Thoracic aorta (tissue), 2 donors: ENCODE measurements at regions not wholly inside any gene's neighbourhood (a gene's known extent, or its start where the extent isn't known, plus 50 kb on each side); places are given as distances from the start of the nearest gene placed in this dataset.

Experiments used
- ATAC-seq: fragments of 150-250 bp; one replicate; pipeline ENCODE4 v1.8.0; 2017; ENCODE audit warnings: low read depth; ENCODE audit not compliant: insufficient number of reproducible peaks, low FRiP score
- DNase-seq: peaks from one replicate; pipeline ENCODE4 v3.0.0-alpha.2; 2020; ENCODE audit warnings: low spot score
- H3K27ac ChIP-seq, 2 donors: fragments of 200-600 bp; sonication (generic); 1 replicate in 1 of 2; 2 replicates in 1 of 2; pipeline ENCODE4 v1.5.1; 2016; ENCODE audit warnings: mild to moderate bottlenecking in 2 of 2, moderate library complexity in 2 of 2
- H3K27me3 ChIP-seq: fragments of 200-600 bp; sonication (generic); replicated peaks from 2 replicates; pipeline ENCODE4 v1.6.0; 2016; ENCODE audit warnings: mild to moderate bottlenecking; ENCODE audit not compliant: insufficient read depth
- H3K36me3 ChIP-seq: fragments of 200-600 bp; sonication (generic); one replicate; pipeline ENCODE4 v1.5.1; 2016
- H3K4me1 ChIP-seq, 2 donors: fragments of 200-600 bp; sonication (generic); 1 replicate in 1 of 2; 2 replicates in 1 of 2; pipeline versions ENCODE4 v1.5.1 to v1.6.0; 2016; ENCODE audit warnings: low read depth in 2 of 2, mild to moderate bottlenecking in 1 of 2; ENCODE audit not compliant: control insufficient read depth in 1 of 2
- H3K4me3 ChIP-seq: fragments of 200-600 bp; sonication (generic); 2 replicates; pipeline ENCODE4 v1.5.1; 2016; ENCODE audit warnings: mild to moderate bottlenecking
- H3K9me3 ChIP-seq: fragments of 200-600 bp; sonication (generic); 2 replicates; pipeline ENCODE4 v1.5.1; 2016
- TF ChIP-seq, protein P1 (sequence below): fragments of 200-600 bp; sonication (generic); IDR thresholded peaks from one replicate; pipeline ENCODE4 v1.5.1; 2019; ENCODE audit warnings: antibody characterized with exemption

GRCh38 chr6:139542351-139542750, 167.9 kb upstream of the CITED2 start:
- Histone ChIP-seq H3K4me1 (peaks cover 28 to 50% of the 10 kb centered on the region in 2 donors), H3K27me3 (no peaks in the 10 kb centered on the region), H3K4me3 (no peak overlapping the region), H3K36me3 (no peaks in the 10 kb centered on the region), H3K9me3 (no peaks in the 10 kb centered on the region), H3K27ac (no peak overlapping the region)
- no peak for ATAC-seq
- DNase-seq, result no peak
- TF ChIP-seq, protein P1, sequence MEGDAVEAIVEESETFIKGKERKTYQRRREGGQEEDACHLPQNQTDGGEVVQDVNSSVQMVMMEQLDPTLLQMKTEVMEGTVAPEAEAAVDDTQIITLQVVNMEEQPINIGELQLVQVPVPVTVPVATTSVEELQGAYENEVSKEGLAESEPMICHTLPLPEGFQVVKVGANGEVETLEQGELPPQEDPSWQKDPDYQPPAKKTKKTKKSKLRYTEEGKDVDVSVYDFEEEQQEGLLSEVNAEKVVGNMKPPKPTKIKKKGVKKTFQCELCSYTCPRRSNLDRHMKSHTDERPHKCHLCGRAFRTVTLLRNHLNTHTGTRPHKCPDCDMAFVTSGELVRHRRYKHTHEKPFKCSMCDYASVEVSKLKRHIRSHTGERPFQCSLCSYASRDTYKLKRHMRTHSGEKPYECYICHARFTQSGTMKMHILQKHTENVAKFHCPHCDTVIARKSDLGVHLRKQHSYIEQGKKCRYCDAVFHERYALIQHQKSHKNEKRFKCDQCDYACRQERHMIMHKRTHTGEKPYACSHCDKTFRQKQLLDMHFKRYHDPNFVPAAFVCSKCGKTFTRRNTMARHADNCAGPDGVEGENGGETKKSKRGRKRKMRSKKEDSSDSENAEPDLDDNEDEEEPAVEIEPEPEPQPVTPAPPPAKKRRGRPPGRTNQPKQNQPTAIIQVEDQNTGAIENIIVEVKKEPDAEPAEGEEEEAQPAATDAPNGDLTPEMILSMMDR, result no peak

GRCh38 chr6:139540894-139541293, 166.4 kb upstream of the CITED2 start:
- TF ChIP-seq, protein P1, result no peak
- DNase-seq, result no peak
- H3K4me1 ChIP-seq, result peaks cover 15 to 44% of the 10 kb centered on the region in 2 donors
- H3K27ac ChIP-seq, result peak overlapping the region; percentile 48 to 69
- ATAC-seq, result no peak
- no peaks in the 10 kb centered on the region for H3K27me3 ChIP-seq
- no peak overlapping the region for H3K4me3 ChIP-seq
- H3K9me3 ChIP-seq, result no peaks in the 10 kb centered on the region
- no peaks in the 10 kb centered on the region for H3K36me3 ChIP-seq

- DNase-seq, result no peak
- TF ChIP-seq, protein P1, result no peak
- Histone ChIP-seq H3K36me3 (no peaks in the 10 kb centered on the region), H3K9me3 (no peaks in the 10 kb centered on the region), H3K27ac (peak overlapping the region; percentile 48 to 69), H3K4me3 (no peak overlapping the region), H3K27me3 (no peaks in the 10 kb centered on the region), H3K4me1 (peaks cover 11 to 37% of the 10 kb centered on the region in 2 donors)
- no peak for ATAC-seq
These were observed 165.8 kb upstream of the CITED2 start for GRCh38 chr6:139540276-139540675.

DNA sequence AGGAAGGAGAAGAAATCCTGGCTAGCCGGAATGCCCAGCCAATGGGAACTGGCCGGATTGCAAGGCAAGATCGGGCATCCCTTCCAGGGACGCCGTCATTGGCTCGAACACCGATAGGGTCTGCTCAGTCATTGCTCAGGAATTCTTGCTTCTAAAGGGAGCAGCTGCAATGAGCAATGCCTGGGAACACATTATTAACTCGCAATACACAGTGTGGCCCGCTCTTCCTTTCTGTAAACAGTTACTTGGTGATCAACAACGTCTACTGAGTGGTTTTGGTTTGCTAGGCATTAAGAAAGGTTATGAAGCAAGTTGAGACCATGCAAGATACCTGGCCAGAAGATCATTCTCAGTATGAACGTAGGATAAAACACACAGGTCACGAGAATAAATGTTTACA, 165.4 kb upstream of the CITED2 start:
- DNase-seq (peak; percentile 50), ATAC-seq (peak; percentile 83)
- H3K27me3 ChIP-seq, result no peaks in the 10 kb centered on the region
- H3K9me3 ChIP-seq, result no peaks in the 10 kb centered on the region
- H3K4me1 ChIP-seq, result peaks cover 12 to 34% of the 10 kb centered on the region in 2 donors
- H3K4me3 ChIP-seq, result peak overlapping the region; percentile 22
- H3K36me3 ChIP-seq, result no peaks in the 10 kb centered on the region
- TF ChIP-seq, protein P1, result no peak
- H3K27ac ChIP-seq, result peak overlapping the region; percentile 49 to 69

GRCh38 chr6:139538366-139538765, 163.9 kb upstream of the CITED2 start:
- Histone ChIP-seq H3K4me1 (peaks cover 25 to 45% of the 10 kb centered on the region in 2 donors), H3K27ac (no peak overlapping the region), H3K27me3 (no peaks in the 10 kb centered on the region), H3K4me3 (no peak overlapping the region), H3K36me3 (no peaks in the 10 kb centered on the region), H3K9me3 (no peaks in the 10 kb centered on the region)
- DNase-seq (no peak), ATAC-seq (no peak)
- TF ChIP-seq, protein P1, result no peak
